ENCODE measurements at regions not wholly inside any gene's neighbourhood (a gene's known extent, or its start where the extent isn't known, plus 50 kb on each side); places are given as distances from the start of the nearest gene placed in this dataset.

GRCh38 chr1:103273106-103273505 is 164.8 kb upstream of the COL11A1 start:
- no peak for TF ChIP-seq POLR2A (IDR thresholded peaks at IDR 0.05)
- TF ChIP-seq CTCF (IDR thresholded peaks at IDR 0.05 in 8 of 11, conservative IDR thresholded peaks at IDR 0.05 in 3 of 11): no peak
- TF ChIP-seq POLR2AphosphoS5 (IDR thresholded peaks at IDR 0.05): no peak
